ENCODE measurements at regions not wholly inside any gene's neighbourhood (a gene's known extent, or its start where the extent isn't known, plus 50 kb on each side); places are given as distances from the start of the nearest gene placed in this dataset.

GRCh38 chr10:80871083-80871482 lies 333.4 kb downstream of the SH2D4B start:
- no peak for TF ChIP-seq EGR1 (IDR thresholded peaks at IDR 0.05)
- no peak for TF ChIP-seq TAF1 (IDR thresholded peaks at IDR 0.05; ENCODE audit: low read depth)
- no peak for TF ChIP-seq YY1 (IDR thresholded peaks at IDR 0.05; ENCODE audit: low read depth)
- no peak for TF ChIP-seq EP300 (IDR thresholded peaks at IDR 0.05; ENCODE audit: borderline replicate concordance)
- TF ChIP-seq CREB1 (IDR thresholded peaks at IDR 0.05; ENCODE audit: low read depth), result no peak
- no peak for TF ChIP-seq RAD21 (IDR thresholded peaks at IDR 0.05; ENCODE audit: low read depth)
- TF ChIP-seq TCF12 (IDR thresholded peaks at IDR 0.05; ENCODE audit: low read depth), result no peak
- TF ChIP-seq, protein P1, sequence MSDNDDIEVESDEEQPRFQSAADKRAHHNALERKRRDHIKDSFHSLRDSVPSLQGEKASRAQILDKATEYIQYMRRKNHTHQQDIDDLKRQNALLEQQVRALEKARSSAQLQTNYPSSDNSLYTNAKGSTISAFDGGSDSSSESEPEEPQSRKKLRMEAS (IDR thresholded peaks at IDR 0.05), result no peak
- TF ChIP-seq REST (IDR thresholded peaks at IDR 0.05; ENCODE audit: low read depth), result no peak
- no peak for TF ChIP-seq CEBPB (IDR thresholded peaks at IDR 0.05)
- no peak for TF ChIP-seq ZBTB7A (IDR thresholded peaks at IDR 0.05; ENCODE audit: low read depth)
- TF ChIP-seq NFIC (IDR thresholded peaks at IDR 0.05), result no peak
- TF ChIP-seq USF1 (IDR thresholded peaks at IDR 0.05), result no peak
- no peak for TF ChIP-seq TEAD4 (IDR thresholded peaks at IDR 0.05)

All from Ishikawa (cell line).